ENCODE measurements at regions not wholly inside any gene's neighbourhood (a gene's known extent, or its start where the extent isn't known, plus 50 kb on each side); places are given as distances from the start of the nearest gene placed in this dataset.
"Not testable (repeated sequence)": the region's sequence is repeated elsewhere in the genome, so short reads cannot be mapped to it uniquely, and the experiment has no call there.

- TF ChIP-seq, protein P1, sequence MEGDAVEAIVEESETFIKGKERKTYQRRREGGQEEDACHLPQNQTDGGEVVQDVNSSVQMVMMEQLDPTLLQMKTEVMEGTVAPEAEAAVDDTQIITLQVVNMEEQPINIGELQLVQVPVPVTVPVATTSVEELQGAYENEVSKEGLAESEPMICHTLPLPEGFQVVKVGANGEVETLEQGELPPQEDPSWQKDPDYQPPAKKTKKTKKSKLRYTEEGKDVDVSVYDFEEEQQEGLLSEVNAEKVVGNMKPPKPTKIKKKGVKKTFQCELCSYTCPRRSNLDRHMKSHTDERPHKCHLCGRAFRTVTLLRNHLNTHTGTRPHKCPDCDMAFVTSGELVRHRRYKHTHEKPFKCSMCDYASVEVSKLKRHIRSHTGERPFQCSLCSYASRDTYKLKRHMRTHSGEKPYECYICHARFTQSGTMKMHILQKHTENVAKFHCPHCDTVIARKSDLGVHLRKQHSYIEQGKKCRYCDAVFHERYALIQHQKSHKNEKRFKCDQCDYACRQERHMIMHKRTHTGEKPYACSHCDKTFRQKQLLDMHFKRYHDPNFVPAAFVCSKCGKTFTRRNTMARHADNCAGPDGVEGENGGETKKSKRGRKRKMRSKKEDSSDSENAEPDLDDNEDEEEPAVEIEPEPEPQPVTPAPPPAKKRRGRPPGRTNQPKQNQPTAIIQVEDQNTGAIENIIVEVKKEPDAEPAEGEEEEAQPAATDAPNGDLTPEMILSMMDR (IDR thresholded peaks at IDR 0.05; ENCODE audit: extremely low read depth, low read depth, low read length), result no peak
- Histone ChIP-seq H3K9me3 (ENCODE audit: low read depth, low read length) (no peaks in the 10 kb centered on the region), H3K79me2 (ENCODE audit: insufficient read depth, low read length) (no peaks in the 10 kb centered on the region), H3K4me1 (ENCODE audit: insufficient read depth, low read length) (no peaks in the 10 kb centered on the region), H2AFZ (ENCODE audit: low read length) (no peak overlapping the region), H3K27me3 (ENCODE audit: insufficient read depth, low read length) (no peaks in the 10 kb centered on the region), H3K36me3 (ENCODE audit: insufficient read depth, low read length) (no peaks in the 10 kb centered on the region), H3K4me3 (ENCODE audit: insufficient read depth, low read length) (no peak overlapping the region), H4K20me1 (ENCODE audit: insufficient read depth, low read length) (no peaks in the 10 kb centered on the region), H3K27ac (ENCODE audit: low read depth, low read length) (no peak overlapping the region), H3K4me2 (ENCODE audit: insufficient read depth, low read length) (no peak overlapping the region)
- DNase-seq (ENCODE audit: insufficient read length, low spot score, missing footprints), result no peak
Observed at GRCh38 chr5:130747556-130747955, 417.5 kb downstream of the HINT1 start.

DNA sequence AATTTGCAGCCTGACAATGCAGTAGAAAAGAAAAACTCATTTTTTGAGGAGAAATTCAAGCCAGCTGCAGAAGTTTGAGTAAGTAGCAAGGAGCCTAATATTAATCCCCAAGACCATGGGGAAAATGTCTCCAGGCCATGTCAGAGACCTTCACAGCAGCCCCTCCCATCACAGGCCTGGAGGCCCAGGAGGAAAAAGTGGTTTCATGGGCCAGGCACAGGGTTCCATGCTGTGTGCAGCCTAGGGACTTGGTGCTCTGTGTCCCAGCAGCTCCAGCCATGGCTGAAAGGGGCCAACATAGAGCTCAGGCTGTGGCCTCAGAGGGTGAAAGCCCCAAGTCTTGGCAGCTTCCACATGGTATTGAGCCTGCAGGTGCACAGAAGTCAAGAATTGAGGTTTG is 418.4 kb downstream of the HINT1 start:
- DNase-seq (ENCODE audit: insufficient read length, low spot score, missing footprints); H3K36me3 ChIP-seq (ENCODE audit: insufficient read depth, low read length); H3K79me2 ChIP-seq (ENCODE audit: insufficient read depth, low read length); H3K9me3 ChIP-seq (ENCODE audit: low read depth, low read length); H3K27me3 ChIP-seq (ENCODE audit: insufficient read depth, low read length); H4K20me1 ChIP-seq (ENCODE audit: insufficient read depth, low read length); H3K4me3 ChIP-seq (ENCODE audit: insufficient read depth, low read length); H3K4me2 ChIP-seq (ENCODE audit: insufficient read depth, low read length); H3K4me1 ChIP-seq (ENCODE audit: insufficient read depth, low read length); H3K27ac ChIP-seq (ENCODE audit: low read depth, low read length); H2AFZ ChIP-seq (ENCODE audit: low read length): not testable (repeated sequence)

DNA sequence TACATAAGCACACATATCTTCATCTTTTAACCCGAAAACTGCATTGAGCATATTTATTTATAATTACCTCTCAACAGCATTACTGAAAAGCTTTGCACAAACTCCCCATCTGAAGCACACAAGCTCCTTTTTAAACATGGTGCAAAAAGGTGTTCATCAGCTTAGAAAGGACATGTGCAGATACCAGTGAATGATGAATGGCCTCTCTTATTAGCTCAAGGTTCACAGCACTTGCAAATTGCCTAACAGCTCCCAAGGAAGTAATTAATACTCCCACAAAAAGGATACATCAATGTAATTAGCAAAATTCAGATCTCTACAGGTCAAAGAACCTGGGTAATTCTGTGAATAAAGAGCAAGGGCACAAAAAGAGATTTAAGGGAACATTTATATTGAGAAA is 422.0 kb downstream of the HINT1 start:
- H3K27ac ChIP-seq (ENCODE audit: low read depth, low read length), result no peak overlapping the region
- TF ChIP-seq, protein P1 (IDR thresholded peaks at IDR 0.05; ENCODE audit: extremely low read depth, low read depth, low read length), result no peak
- H3K4me3 ChIP-seq (ENCODE audit: insufficient read depth, low read length), result no peak overlapping the region
- no peaks in the 10 kb centered on the region for H3K9me3 ChIP-seq (ENCODE audit: low read depth, low read length)
- no peaks in the 10 kb centered on the region for H3K36me3 ChIP-seq (ENCODE audit: insufficient read depth, low read length)
- no peaks in the 10 kb centered on the region for H4K20me1 ChIP-seq (ENCODE audit: insufficient read depth, low read length)
- H3K4me2 ChIP-seq (ENCODE audit: insufficient read depth, low read length), result no peak overlapping the region
- H3K4me1 ChIP-seq (ENCODE audit: insufficient read depth, low read length), result no peaks in the 10 kb centered on the region
- H3K79me2 ChIP-seq (ENCODE audit: insufficient read depth, low read length), result no peaks in the 10 kb centered on the region
- no peaks in the 10 kb centered on the region for H3K27me3 ChIP-seq (ENCODE audit: insufficient read depth, low read length)
- no peak for DNase-seq (ENCODE audit: insufficient read length, low spot score, missing footprints)
- H2AFZ ChIP-seq (ENCODE audit: low read length), result no peak overlapping the region

- Histone ChIP-seq H3K4me3 (ENCODE audit: insufficient read depth, low read length) (no peak overlapping the region), H2AFZ (ENCODE audit: low read length) (no peak overlapping the region), H4K20me1 (ENCODE audit: insufficient read depth, low read length) (no peaks in the 10 kb centered on the region), H3K36me3 (ENCODE audit: insufficient read depth, low read length) (no peaks in the 10 kb centered on the region), H3K27me3 (ENCODE audit: insufficient read depth, low read length) (no peaks in the 10 kb centered on the region), H3K9me3 (ENCODE audit: low read depth, low read length) (no peaks in the 10 kb centered on the region), H3K4me2 (ENCODE audit: insufficient read depth, low read length) (no peak overlapping the region), H3K27ac (ENCODE audit: low read depth, low read length) (no peak overlapping the region), H3K4me1 (ENCODE audit: insufficient read depth, low read length) (no peaks in the 10 kb centered on the region), H3K79me2 (ENCODE audit: insufficient read depth, low read length) (no peaks in the 10 kb centered on the region)
- TF ChIP-seq, protein P1 (IDR thresholded peaks at IDR 0.05; ENCODE audit: extremely low read depth, low read depth, low read length), result no peak
- DNase-seq (ENCODE audit: insufficient read length, low spot score, missing footprints), result no peak
Observed at GRCh38 chr5:130740047-130740569, 424.9 kb downstream of the HINT1 start.
